MM.1S (cell line): ENCODE measurements at regions not wholly inside any gene's neighbourhood (a gene's known extent, or its start where the extent isn't known, plus 50 kb on each side); places are given as distances from the start of the nearest gene placed in this dataset.

Experiments
- EZH2 ChIP-seq: fragments of 300-600 bp; sonication (generic); optimal IDR thresholded peaks from 2 replicates; pipeline ENCODE3; 2017; ENCODE audit warnings: low read depth, mild to moderate bottlenecking, antibody characterized with exemption, low read length, mixed read lengths
- TF ChIP-seq, protein P1 (sequence below): fragments of 300-600 bp; sonication (generic); IDR thresholded peaks from 2 replicates; pipeline ENCODE4 v1.5.1; 2016; ENCODE audit warnings: antibody characterized with exemption, low read length, mixed read lengths

DNA sequence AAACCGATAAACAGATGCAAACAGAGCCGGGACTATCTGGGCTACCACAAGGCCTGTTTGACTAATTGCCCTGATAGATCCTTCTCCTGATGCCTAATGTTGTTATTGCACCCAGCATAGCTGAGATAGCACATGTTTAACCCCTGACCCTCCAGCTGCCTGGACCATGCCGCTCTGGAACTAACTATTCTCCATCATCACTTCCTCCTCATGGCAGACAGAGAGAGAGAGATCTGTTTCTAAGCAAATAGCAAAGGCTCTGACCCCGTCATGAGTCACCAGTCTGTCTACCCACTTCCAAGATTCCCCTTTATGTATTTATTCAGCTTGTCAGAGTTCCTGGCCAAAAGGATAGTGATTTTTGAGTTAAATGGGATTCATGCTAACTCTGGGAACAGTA lies 58.2 kb upstream of the FLRT2 start:
- TF ChIP-seq, protein P1, sequence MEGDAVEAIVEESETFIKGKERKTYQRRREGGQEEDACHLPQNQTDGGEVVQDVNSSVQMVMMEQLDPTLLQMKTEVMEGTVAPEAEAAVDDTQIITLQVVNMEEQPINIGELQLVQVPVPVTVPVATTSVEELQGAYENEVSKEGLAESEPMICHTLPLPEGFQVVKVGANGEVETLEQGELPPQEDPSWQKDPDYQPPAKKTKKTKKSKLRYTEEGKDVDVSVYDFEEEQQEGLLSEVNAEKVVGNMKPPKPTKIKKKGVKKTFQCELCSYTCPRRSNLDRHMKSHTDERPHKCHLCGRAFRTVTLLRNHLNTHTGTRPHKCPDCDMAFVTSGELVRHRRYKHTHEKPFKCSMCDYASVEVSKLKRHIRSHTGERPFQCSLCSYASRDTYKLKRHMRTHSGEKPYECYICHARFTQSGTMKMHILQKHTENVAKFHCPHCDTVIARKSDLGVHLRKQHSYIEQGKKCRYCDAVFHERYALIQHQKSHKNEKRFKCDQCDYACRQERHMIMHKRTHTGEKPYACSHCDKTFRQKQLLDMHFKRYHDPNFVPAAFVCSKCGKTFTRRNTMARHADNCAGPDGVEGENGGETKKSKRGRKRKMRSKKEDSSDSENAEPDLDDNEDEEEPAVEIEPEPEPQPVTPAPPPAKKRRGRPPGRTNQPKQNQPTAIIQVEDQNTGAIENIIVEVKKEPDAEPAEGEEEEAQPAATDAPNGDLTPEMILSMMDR = no peak
- no peak for TF ChIP-seq EZH2
